ENCODE measurements at regions not wholly inside any gene's neighbourhood (a gene's known extent, or its start where the extent isn't known, plus 50 kb on each side); places are given as distances from the start of the nearest gene placed in this dataset.

DNA sequence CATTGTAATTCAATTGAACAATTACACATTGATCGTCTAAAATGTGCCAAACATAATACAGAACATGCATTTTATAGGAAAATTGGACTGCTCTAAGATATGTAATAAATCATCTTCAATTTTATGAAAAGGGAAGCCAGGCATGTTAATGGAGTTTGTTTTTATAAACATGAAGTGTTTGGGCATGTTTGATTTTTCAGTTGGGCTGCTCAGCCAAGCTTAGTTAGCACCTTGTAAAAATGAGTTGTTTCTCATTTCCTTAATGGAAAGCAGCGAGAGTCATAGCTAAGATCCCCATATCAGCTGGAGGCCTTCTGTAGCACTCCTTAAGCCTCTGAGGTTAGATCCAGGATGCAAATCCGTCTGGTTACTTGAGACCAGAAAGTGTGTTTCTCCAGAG lies 422.3 kb downstream of the SPRY2 start:
- no peaks in the 10 kb centered on the region for H3K4me1 ChIP-seq (ENCODE audit: control insufficient read depth in 1 of 2, insufficient read depth in 2 of 2, low read length in 2 of 2)

DNA sequence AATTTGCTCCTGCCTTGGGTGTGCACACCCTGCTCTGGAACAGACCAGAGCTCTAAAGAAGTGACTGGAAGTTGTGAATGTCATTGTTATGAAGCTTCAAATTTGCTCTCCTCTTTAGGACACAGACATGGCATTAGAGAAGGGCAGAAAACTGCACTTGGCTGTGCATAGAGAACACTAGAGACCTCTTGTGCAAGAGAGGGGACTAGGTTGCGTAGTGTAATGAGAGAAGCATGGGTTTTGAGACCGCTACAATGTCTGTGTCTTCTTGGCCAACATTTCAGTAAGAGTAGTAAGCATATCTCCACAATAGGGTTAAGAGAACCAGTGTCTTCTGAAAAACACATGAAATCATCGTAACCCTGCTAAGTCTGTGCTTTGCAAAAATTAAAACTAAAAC lies 423.3 kb downstream of the SPRY2 start:
- Histone ChIP-seq H3K27ac (ENCODE audit: low read depth, low read length) (no peak overlapping the region), H3K9ac (ENCODE audit: low read depth in 1 of 2, low read length in 2 of 2) (no peak overlapping the region), H3K9me3 (ENCODE audit: control insufficient read depth in 1 of 2, low read length in 2 of 2) (no peaks in the 10 kb centered on the region), H3K27me3 (ENCODE audit: control insufficient read depth in 1 of 2, insufficient read depth in 2 of 2, low read length in 2 of 2) (no peaks in the 10 kb centered on the region), H3K36me3 (ENCODE audit: control insufficient read depth in 1 of 2, insufficient read depth in 2 of 2, low read length in 2 of 2) (no peaks in the 10 kb centered on the region), H3K4me3 (ENCODE audit: low read depth in 1 of 2, low read length in 2 of 2) (no peak overlapping the region), H3K4me1 (ENCODE audit: control insufficient read depth in 1 of 2, insufficient read depth in 2 of 2, low read length in 2 of 2) (no peaks in the 10 kb centered on the region)

More for the DNA sequence above, 422.3 kb downstream of the SPRY2 start:
- H3K9me3 ChIP-seq (ENCODE audit: control insufficient read depth in 1 of 2, low read length in 2 of 2): no peaks in the 10 kb centered on the region
- H3K36me3 ChIP-seq (ENCODE audit: control insufficient read depth in 1 of 2, insufficient read depth in 2 of 2, low read length in 2 of 2): no peaks in the 10 kb centered on the region
- no peak overlapping the region for H3K4me3 ChIP-seq (ENCODE audit: low read depth in 1 of 2, low read length in 2 of 2)
- H3K27me3 ChIP-seq (ENCODE audit: control insufficient read depth in 1 of 2, insufficient read depth in 2 of 2, low read length in 2 of 2): no peaks in the 10 kb centered on the region
- H3K9ac ChIP-seq (ENCODE audit: low read depth in 1 of 2, low read length in 2 of 2): no peak overlapping the region
- no peak overlapping the region for H3K27ac ChIP-seq (ENCODE audit: low read depth, low read length)

DNA sequence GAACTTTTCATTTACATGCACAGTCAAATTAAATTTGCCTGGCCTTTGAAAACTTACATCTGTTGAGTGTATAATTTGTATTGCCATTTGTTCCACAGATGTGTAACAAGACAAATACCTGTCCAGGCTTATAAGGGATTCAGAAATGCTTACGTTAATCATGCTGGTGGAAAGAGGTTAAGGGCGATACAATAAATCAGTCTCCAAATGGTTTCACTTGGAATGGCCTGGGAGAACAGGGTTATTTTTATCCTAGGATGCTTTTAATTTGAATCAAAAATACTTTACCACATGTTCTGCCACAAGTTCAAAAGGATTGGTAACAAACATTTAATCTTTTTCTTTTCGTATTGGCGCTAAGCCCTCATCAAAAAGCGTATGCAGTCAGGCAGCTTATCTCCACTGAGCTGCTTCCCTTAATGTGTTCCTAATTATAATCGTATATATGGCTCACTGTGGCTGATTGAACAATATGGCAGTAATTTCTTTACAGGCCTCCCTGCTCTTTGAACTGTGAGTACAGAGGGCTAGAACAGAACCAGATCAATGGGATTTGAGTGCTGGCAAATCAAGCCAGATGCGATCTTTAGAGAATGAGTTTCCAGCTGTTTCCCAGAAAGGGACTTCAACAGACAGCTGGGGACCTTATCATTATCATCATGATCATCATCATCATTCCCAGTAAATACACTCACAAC lies 425.7 kb downstream of the SPRY2 start:
- no peak overlapping the region for H3K9ac ChIP-seq (ENCODE audit: low read depth in 1 of 2, low read length in 2 of 2)
- no peak overlapping the region for H3K27ac ChIP-seq (ENCODE audit: low read depth, low read length)
- H3K27me3 ChIP-seq (ENCODE audit: control insufficient read depth in 1 of 2, insufficient read depth in 2 of 2, low read length in 2 of 2): no peaks in the 10 kb centered on the region
- H3K36me3 ChIP-seq (ENCODE audit: control insufficient read depth in 1 of 2, insufficient read depth in 2 of 2, low read length in 2 of 2): no peaks in the 10 kb centered on the region
- H3K9me3 ChIP-seq (ENCODE audit: control insufficient read depth in 1 of 2, low read length in 2 of 2): no peaks in the 10 kb centered on the region
- H3K4me3 ChIP-seq (ENCODE audit: low read depth in 1 of 2, low read length in 2 of 2): no peak overlapping the region
- no peaks in the 10 kb centered on the region for H3K4me1 ChIP-seq (ENCODE audit: control insufficient read depth in 1 of 2, insufficient read depth in 2 of 2, low read length in 2 of 2)

DNA sequence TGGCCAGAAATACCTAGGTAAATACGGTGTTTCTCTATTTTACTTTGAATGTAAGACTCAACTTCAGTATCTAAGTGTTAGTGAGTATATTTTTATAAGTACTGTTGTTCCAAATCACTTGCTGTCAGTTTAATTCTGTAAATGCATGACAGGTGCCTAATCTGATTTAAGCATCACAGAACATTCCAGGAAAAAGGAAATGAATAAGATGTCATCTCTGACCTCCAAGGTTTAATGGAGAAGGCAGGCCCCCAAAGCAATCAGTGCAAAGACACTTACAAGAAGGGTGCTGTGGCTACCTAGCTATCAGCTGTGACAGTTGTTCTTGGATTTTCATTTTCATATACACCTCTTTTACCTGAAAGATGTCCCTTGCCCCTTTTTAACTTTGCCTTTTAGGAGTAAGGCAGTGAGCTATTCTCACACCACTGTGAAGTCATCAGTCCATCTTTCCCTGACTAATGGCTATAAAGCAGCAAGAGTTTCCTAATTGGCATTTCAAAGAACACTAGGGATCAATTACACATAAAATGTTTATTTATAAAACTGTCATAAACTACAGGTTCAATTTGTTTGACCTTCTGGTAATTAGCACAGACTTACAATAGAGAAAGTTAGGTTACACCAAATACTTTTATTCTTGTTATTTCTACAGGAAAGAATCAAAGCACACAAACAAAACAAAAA lies 427.6 kb downstream of the SPRY2 start:
- Histone ChIP-seq H3K9ac (ENCODE audit: low read depth in 1 of 2, low read length in 2 of 2) (no peak overlapping the region), H3K4me1 (ENCODE audit: control insufficient read depth in 1 of 2, insufficient read depth in 2 of 2, low read length in 2 of 2) (no peaks in the 10 kb centered on the region), H3K4me3 (ENCODE audit: low read depth in 1 of 2, low read length in 2 of 2) (no peak overlapping the region), H3K27ac (ENCODE audit: low read depth, low read length) (no peak overlapping the region), H3K27me3 (ENCODE audit: control insufficient read depth in 1 of 2, insufficient read depth in 2 of 2, low read length in 2 of 2) (no peaks in the 10 kb centered on the region), H3K9me3 (ENCODE audit: control insufficient read depth in 1 of 2, low read length in 2 of 2) (no peaks in the 10 kb centered on the region), H3K36me3 (ENCODE audit: control insufficient read depth in 1 of 2, insufficient read depth in 2 of 2, low read length in 2 of 2) (no peaks in the 10 kb centered on the region)

DNA sequence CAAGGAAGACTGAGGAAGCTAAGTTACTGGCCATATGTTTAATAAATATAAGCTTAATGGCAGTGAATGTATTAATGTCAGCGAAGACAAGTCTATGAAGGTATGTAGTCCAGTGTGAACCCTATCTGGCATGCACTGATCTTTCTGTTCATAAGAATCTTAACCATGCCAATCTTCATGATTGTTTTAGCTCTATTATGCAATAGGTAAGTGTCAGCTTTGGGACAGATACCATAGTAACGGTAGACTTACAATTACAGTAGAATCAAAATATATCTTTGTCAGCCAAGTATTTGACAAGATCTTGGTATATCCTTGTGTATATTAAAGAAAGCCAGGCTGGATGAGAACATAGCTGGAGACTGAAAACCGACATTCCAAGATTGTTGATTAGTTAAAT lies 428.5 kb downstream of the SPRY2 start:
- Histone ChIP-seq H3K4me3 (ENCODE audit: low read depth in 1 of 2, low read length in 2 of 2) (no peak overlapping the region), H3K27ac (ENCODE audit: low read depth, low read length) (no peak overlapping the region), H3K4me1 (ENCODE audit: control insufficient read depth in 1 of 2, insufficient read depth in 2 of 2, low read length in 2 of 2) (no peaks in the 10 kb centered on the region), H3K9ac (ENCODE audit: low read depth in 1 of 2, low read length in 2 of 2) (no peak overlapping the region), H3K27me3 (ENCODE audit: control insufficient read depth in 1 of 2, insufficient read depth in 2 of 2, low read length in 2 of 2) (no peaks in the 10 kb centered on the region), H3K36me3 (ENCODE audit: control insufficient read depth in 1 of 2, insufficient read depth in 2 of 2, low read length in 2 of 2) (no peaks in the 10 kb centered on the region), H3K9me3 (ENCODE audit: control insufficient read depth in 1 of 2, low read length in 2 of 2) (no peaks in the 10 kb centered on the region)

DNA sequence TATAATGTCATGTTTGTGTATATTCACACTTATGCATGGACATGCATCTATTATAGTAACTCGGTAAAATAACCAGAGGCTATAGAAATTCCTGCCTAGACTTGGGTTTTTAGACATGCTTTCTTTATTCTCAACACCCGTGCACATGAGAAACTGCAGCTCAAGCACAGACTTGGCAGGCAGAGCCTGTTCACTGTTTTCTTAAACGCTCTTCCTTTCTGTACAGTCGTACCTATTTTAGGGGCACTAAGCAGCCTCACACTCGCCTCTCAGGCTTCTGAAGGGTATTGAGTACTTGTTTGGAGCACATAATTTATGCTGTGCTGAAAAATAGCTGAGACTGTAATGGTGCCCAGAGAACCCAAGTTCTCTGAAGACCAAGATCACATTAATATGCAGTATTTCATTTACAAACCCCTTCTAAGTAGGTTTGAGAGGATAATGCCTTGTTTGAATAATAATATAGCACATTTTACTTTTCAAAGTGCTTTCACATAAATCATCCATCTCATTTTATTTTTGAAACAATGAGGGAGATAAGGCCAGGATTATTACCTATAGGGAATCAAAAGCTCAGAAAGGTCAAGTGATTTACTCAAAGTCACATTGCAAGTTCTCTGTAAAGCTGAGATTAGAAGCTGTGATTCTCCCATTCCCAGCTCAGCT lies 429.9 kb downstream of the SPRY2 start:
- Histone ChIP-seq H3K4me1 (ENCODE audit: control insufficient read depth in 1 of 2, insufficient read depth in 2 of 2, low read length in 2 of 2) (no peaks in the 10 kb centered on the region), H3K36me3 (ENCODE audit: control insufficient read depth in 1 of 2, insufficient read depth in 2 of 2, low read length in 2 of 2) (no peaks in the 10 kb centered on the region), H3K27me3 (ENCODE audit: control insufficient read depth in 1 of 2, insufficient read depth in 2 of 2, low read length in 2 of 2) (no peaks in the 10 kb centered on the region), H3K9me3 (ENCODE audit: control insufficient read depth in 1 of 2, low read length in 2 of 2) (no peaks in the 10 kb centered on the region), H3K27ac (ENCODE audit: low read depth, low read length) (no peak overlapping the region), H3K9ac (ENCODE audit: low read depth in 1 of 2, low read length in 2 of 2) (no peak overlapping the region), H3K4me3 (ENCODE audit: low read depth in 1 of 2, low read length in 2 of 2) (no peak overlapping the region)

DNA sequence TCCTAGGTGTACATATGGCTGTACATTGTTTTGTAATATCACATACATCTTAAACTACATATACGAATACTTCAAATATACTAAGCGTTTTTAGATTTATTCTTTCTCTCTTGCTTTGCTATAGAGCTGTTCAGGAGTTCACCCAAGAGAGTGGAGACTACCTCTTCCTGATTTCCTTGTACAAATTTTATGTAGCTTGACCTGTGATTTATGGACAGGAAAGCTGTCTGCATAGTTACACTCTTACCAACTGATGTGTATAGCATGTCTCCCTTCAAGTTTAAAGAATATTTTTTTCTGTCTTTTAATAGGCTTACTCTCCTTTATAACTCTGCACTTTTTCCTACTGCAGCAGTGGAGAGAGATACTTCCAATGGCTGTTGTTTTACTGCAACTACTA lies 428.7 kb downstream of the NDFIP2 start:
- Histone ChIP-seq H3K36me3 (ENCODE audit: control insufficient read depth in 1 of 2, insufficient read depth in 2 of 2, low read length in 2 of 2) (no peaks in the 10 kb centered on the region), H3K4me3 (ENCODE audit: low read depth in 1 of 2, low read length in 2 of 2) (no peak overlapping the region), H3K9me3 (ENCODE audit: control insufficient read depth in 1 of 2, low read length in 2 of 2) (no peaks in the 10 kb centered on the region), H3K27me3 (ENCODE audit: control insufficient read depth in 1 of 2, insufficient read depth in 2 of 2, low read length in 2 of 2) (no peaks in the 10 kb centered on the region), H3K4me1 (ENCODE audit: control insufficient read depth in 1 of 2, insufficient read depth in 2 of 2, low read length in 2 of 2) (no peaks in the 10 kb centered on the region), H3K9ac (ENCODE audit: low read depth in 1 of 2, low read length in 2 of 2) (no peak overlapping the region), H3K27ac (ENCODE audit: low read depth, low read length) (no peak overlapping the region)

DNA sequence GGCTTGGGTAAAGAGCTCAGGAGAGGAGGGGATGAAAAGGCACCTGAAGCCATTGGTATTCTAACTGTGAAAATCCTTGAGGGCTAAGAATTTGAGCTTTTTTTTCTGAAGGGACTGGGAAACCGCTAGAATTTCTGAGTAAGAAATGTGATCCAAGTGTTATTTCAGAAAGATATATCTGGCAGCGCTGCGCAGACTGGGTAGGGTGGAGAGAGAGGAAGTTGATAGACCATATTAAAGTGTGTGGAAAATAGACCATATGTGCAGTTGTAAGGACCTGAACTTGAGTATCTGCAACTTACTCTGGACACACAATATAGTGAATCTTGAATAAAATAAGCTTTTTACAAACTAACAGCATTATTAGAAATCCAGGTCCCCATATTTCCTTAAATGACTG lies 427.4 kb downstream of the NDFIP2 start:
- Histone ChIP-seq H3K27me3 (ENCODE audit: control insufficient read depth in 1 of 2, insufficient read depth in 2 of 2, low read length in 2 of 2) (no peaks in the 10 kb centered on the region), H3K9me3 (ENCODE audit: control insufficient read depth in 1 of 2, low read length in 2 of 2) (no peaks in the 10 kb centered on the region), H3K4me3 (ENCODE audit: low read depth in 1 of 2, low read length in 2 of 2) (no peak overlapping the region), H3K9ac (ENCODE audit: low read depth in 1 of 2, low read length in 2 of 2) (no peak overlapping the region), H3K36me3 (ENCODE audit: control insufficient read depth in 1 of 2, insufficient read depth in 2 of 2, low read length in 2 of 2) (no peaks in the 10 kb centered on the region), H3K4me1 (ENCODE audit: control insufficient read depth in 1 of 2, insufficient read depth in 2 of 2, low read length in 2 of 2) (no peaks in the 10 kb centered on the region), H3K27ac (ENCODE audit: low read depth, low read length) (no peak overlapping the region)

DNA sequence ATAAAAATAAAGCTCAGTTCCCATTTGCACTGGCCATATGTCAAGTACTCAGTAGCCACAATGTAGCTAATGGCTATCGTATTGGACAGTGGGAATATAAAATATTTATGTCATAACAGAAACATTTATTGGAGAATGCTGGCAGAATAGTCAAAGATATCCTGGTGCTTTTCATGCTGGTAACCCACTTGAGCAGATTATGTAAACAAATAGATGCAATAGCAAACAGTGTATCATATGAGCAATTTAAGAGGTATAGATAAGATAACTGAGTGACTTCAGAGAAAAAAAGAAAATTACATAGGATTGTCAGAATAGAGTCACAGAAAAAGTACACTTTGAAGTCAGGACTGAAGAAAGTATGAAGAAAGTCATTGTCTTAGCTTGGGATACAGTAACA lies 426.6 kb downstream of the NDFIP2 start:
- no peaks in the 10 kb centered on the region for H3K36me3 ChIP-seq (ENCODE audit: control insufficient read depth in 1 of 2, insufficient read depth in 2 of 2, low read length in 2 of 2)
- H3K9me3 ChIP-seq (ENCODE audit: control insufficient read depth in 1 of 2, low read length in 2 of 2): no peaks in the 10 kb centered on the region
- H3K9ac ChIP-seq (ENCODE audit: low read depth in 1 of 2, low read length in 2 of 2): no peak overlapping the region
- H3K4me3 ChIP-seq (ENCODE audit: low read depth in 1 of 2, low read length in 2 of 2): no peak overlapping the region
- no peak overlapping the region for H3K27ac ChIP-seq (ENCODE audit: low read depth, low read length)
- no peaks in the 10 kb centered on the region for H3K27me3 ChIP-seq (ENCODE audit: control insufficient read depth in 1 of 2, insufficient read depth in 2 of 2, low read length in 2 of 2)
- H3K4me1 ChIP-seq (ENCODE audit: control insufficient read depth in 1 of 2, insufficient read depth in 2 of 2, low read length in 2 of 2): no peaks in the 10 kb centered on the region

DNA sequence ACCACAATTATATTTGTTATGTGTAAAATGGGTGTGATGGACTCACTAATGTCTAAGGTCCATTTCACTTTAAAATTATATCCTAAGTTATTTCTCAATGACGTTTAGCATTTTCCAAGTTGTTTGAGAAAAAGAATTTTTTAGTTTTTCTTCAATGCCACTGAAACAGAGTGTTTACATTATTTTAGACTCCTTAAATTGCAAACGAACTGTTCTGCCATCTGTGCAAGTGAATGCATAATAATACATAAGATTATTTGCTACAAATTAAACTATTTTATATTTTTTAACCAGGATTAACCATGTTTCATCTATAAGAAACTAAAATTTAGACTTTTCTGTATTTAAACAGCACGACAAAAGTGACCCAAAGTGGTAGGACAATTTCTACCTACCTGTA lies 425.4 kb downstream of the NDFIP2 start:
- Histone ChIP-seq H3K4me1 (ENCODE audit: control insufficient read depth in 1 of 2, insufficient read depth in 2 of 2, low read length in 2 of 2) (no peaks in the 10 kb centered on the region), H3K36me3 (ENCODE audit: control insufficient read depth in 1 of 2, insufficient read depth in 2 of 2, low read length in 2 of 2) (no peaks in the 10 kb centered on the region), H3K4me3 (ENCODE audit: low read depth in 1 of 2, low read length in 2 of 2) (no peak overlapping the region), H3K27me3 (ENCODE audit: control insufficient read depth in 1 of 2, insufficient read depth in 2 of 2, low read length in 2 of 2) (no peaks in the 10 kb centered on the region), H3K9ac (ENCODE audit: low read depth in 1 of 2, low read length in 2 of 2) (no peak overlapping the region), H3K9me3 (ENCODE audit: control insufficient read depth in 1 of 2, low read length in 2 of 2) (no peaks in the 10 kb centered on the region), H3K27ac (ENCODE audit: low read depth, low read length) (no peak overlapping the region)
